Right renal cortex interstitium (tissue), 3 donors: ENCODE measurements at regions not wholly inside any gene's neighbourhood (a gene's known extent, or its start where the extent isn't known, plus 50 kb on each side); places are given as distances from the start of the nearest gene placed in this dataset.

ENCODE experiments used
- DNase-seq, 3 donors: peaks; one replicate each; pipeline ENCODE4 v3.0.0-alpha.2; 2013; ENCODE audit warnings: low read depth in 3 of 3, low spot score in 2 of 3

DNA sequence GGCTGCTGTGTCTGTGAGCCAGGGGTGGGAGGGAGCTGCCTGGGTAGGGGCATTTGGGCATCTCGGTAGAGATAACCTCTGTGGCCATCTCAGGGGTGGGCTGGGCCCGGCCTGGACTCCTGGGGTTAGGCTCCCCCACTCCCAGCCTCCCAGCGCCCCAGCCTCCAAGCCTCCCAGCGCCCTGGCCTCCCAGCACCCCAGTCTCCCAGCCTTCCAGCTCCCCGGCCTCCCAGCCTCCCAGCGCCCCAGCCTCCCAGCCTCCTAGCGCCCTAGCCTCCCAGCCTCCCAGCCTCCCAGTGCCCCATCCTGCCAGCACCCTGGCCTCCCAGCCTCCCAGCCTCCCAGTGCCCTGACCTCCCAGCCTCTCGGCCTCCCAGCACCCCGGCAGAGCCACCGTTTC, 85.1 kb upstream of the TTC34 start:
- DNase-seq, result no peak

DNA sequence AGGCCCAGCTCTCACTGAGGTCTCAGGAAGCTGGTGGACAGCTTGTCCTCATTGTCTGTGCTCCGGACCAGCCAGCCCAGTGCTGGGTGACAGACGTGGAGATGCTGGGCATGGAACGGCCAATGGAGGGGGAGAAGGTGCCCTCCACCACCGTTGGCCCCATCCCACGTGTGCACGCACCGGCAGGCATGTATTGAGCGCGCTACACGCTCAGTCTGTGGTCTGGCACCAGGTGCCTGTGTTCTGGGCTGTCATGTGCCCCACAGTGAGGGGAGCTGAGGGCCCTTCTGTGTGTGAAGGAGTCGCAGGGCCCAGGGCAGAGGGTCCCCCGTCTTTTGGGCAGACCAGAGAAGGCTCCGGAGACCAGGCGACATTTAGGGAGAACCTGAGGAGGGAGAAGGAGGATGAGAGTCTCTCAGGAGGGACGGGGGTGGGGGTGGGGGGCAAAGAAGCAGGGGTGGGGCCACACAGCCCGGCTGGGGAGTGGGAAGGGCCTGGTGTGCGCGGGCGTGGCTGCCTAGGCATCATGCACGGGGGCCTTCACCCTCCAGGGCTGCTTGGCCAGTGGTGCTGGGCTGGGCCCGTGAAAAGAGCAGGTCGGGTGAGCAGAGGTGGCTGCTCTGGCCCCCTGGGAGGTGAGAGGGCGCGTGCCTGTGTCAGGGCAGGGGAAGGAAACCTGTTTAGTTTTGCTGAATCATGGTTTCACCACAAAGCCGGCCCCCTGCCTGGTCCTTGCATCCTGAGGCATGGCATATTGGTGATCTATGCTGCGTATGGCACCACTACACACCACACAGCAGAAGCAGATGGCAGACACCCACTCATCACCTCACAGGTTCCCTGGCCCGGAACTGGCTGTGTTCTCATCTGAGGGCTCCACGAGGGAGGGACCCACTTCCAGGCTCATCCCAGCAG, 86.7 kb upstream of the TTC34 start:
- no peak for DNase-seq

DNA sequence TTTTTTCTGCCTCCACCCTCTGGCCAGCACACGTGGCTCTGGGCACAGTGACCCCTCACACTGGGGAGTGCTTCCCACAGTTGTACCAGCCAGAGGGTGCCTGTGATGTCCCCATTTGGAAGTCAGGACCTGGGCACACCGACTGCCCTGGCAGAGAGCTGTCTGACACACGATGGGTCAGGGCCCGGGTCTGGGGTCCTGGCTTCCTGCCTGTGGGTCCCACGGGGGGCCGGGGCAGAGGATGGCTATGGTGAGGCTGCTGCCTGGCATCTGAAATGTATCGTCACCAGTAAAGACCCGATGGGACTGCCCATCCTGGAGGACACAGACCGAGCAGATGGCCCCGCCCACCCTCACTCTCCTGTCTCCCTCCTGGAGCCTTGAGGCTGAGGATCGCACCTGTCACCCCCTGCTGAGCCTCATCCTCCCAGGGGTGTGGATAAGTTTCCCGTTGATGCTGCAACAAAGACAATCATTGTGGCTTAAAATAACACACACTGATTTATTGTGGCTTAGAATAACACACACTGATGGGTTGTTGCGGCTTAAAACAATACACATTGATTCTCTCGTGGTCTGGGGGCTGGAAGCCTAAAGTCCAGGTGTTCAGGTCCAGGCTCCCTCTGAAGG, 88.8 kb upstream of the TTC34 start:
- no peak for DNase-seq

DNA sequence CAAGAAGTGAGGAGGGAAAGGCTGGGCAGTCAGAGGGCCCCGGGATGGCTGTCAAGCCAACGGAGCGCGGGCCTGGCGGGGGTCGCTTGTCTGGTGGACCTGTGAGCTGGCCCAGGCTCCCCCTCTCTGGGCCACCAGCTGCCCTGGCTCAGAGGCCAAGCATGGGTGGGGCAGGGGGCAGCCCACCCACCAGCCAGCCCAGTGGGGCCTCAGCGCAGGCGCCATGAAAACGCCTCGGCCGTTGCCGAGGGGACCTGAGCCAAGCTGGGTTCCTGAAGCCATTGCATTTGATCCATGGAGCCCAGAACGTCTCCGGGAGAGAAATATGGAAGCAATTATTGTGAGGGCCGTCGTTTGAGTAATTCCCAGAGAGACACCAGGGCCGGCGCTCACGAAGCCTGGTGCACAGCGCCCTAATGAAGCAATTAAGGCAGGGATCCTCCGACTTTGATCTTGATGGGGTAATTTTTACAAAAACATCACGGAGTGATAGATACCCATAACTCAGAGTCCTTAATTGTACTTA, 90.5 kb upstream of the TTC34 start:
- DNase-seq, result no peak

DNA sequence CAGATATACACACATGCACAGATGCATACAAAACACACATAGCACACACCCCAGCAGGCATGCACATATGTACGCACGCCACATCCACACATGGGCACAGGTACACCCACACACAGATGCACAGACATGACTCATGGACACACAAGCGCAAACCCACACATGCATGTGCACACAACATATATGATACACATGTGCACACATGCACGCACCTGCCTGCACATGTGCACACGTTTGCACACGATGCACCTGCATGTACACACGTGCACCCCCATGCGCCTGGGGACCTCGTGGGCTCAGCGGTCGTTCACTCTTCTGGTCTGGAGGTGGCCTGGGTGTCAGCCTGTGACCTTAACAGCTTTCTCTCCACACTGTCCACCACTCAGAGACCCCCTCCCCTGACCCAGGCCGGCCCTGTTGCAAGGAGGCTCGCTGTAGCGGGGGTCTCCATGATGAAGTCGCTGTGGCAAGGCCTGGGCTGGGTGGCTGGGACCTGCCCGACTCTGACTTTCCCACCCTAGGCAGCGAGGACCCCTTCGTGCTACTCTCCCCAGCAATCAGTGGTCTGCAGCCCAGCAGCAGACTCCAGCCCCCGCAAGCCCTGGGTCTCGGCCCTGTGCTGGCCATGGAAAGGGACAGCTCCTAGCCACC, 92.1 kb upstream of the TTC34 start:
- DNase-seq, result no peak

DNA sequence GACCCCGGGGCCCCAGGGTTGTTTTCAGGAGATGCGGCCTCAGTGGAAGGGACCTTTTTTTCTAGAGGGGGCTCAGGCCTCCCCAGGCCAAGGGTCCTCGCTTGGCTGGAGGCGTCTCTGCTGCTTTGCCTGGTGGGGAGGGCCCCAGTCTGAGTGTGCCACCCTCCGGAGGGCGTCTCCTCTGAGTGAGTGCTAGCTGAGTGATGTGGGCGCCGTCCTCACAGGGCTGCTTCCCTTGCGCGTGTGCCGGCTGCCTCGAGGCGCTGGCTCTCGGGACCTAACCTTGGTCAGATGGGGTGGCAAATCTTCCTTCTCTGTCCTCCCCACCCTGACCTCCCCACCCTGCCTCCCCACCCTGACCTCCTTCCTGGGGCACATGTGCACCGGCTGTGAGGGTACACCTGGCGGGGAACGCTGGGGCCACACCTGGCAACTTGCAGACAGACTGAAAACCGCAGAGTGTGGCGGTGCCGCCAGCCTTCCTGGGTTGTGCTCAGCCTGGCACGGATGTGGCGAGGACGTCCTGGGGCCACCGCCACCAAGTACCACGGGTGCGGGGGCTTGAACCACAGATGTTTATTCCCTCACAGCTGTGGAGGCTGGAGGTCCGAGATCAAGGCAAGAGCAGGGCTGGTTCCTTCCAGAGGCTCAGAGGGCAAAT, 93.0 kb upstream of the TTC34 start:
- DNase-seq, result no peak

DNA sequence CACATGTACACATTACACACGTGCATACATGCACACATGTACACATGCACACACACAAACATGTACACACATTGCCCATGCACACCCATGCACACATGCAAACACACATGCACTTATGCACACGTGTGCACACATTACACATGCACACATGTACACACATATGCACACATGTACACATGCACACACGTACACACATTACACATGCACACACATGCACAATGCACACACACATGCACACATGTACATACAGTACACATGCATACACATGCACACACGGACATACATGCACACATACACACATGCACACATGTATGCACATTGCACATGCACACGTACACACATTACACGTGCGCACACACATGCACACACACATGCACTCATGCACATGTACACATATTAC, 95.3 kb upstream of the TTC34 start:
- no peak for DNase-seq

DNA sequence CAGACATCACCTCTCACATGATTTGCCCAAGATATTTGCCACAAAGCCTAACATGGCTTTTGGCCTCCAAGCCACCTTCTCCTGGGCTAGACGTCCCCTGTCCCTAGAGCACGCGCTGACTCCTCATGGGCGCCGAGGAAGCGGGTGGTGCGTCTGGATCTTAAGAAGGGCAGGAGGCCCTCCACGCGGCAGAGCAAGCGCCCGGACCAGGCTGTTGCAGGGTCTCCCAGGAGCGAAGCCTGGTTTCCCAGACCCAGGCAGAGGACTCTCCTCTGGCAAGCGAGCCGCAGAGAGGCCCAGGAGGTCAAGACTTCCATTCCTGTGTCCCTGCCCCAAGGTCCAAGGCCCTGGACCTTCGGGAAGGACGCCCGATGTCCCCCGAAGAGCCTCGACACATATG, 101.7 kb upstream of the TTC34 start:
- no peak for DNase-seq

DNA sequence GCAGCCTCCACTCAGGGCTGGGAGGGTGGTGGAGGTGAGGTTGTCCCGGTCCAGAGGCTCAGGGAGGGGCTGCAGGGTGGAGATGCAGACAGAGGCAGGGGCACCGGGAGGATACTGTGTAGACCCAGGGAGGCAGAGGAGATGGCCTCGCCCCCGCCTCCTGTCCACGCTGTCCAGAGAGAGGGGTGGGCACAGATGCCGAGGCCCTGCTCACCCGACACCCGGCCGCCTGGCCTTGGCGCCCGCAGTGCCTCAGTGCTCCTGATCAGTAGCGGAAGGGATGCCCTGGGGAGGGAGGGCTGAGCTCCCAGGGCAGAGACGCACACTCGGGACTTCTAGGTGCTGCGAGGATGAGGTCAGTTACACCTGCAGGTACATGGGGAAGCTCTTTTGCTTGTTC, 102.7 kb upstream of the TTC34 start:
- no peak for DNase-seq

DNA sequence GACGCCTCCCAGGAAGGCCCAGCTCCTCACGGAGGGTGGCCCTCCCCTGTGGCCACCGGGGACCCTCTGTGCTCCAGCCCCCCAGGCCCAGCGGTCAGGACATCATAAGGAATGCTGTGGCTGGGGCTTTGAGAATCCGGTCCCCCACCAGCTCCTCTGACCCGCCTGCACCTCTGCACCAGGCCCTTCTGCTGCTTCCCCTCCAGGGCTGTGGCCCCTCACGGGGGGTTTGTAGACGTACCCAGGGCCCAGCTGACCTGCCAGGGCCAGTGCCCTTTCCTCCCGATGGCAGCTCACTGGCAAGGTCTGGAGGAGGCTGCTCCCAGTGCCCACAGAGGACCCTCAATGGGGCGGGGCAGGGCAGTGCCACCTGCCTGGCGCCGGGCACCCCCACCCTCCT, 103.9 kb upstream of the TTC34 start:
- no peak for DNase-seq

DNA sequence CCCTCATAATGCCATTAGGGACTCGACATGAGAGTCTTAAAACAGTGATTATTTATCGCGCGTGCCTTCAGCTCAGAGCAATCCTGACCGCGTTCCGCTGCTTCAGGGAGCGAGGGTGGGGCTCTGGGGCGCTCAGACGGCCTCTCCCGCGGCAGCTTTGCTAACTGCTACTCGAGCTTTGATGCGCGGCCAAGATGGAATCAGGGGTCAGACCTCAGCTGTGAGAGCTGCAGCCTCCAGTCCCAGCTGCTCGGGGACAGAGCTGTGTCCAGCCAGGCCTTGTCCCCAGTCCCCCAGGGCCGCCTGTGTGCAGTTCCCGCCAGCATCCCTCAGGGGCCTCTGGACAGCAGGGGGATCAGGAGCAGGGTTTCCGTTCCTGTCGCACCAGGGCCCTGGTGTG, 104.6 kb upstream of the TTC34 start:
- peak; percentile 33 to 59 (median 51) for DNase-seq

DNA sequence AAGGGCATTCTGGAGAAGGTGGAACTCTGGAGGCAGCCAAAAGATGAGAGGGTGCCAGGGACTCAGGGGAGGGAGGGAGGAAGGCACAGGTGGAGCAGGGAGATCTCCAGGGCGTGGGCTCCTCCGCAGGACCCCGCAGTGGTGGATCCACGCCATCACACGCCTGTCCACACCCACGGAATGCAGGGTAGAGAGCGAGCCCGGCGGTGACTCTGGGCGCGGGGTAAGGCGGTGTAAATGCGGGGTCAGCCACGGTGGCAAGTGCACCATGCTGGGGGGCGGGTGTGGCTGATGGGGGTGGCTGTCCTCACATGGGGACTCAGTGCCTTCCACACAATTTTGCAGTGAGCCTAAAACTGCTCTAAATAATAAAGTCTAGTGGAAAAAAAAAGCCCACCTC, 105.1 kb upstream of the TTC34 start:
- DNase-seq, result no peak

DNA sequence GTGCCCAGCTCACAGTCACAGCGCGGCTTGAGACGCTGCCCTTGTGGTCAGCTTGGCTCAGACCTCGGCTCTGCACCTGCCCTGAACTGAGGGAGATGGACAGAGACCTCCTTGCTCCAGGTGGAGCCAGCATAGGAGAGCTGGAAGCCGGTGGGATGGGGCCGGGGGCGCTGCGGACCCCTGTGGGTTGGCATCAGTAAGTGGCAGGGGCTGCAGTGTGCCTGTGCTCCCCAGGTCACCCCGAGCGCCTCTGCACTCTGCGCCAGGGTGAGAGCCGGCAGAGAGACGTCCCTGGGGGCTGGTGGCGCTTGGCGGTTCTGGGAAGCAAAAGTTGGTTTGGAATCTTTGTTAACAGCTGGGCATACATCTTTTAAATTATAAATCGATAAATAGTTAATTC, 105.6 kb upstream of the TTC34 start:
- DNase-seq, result no peak

DNA sequence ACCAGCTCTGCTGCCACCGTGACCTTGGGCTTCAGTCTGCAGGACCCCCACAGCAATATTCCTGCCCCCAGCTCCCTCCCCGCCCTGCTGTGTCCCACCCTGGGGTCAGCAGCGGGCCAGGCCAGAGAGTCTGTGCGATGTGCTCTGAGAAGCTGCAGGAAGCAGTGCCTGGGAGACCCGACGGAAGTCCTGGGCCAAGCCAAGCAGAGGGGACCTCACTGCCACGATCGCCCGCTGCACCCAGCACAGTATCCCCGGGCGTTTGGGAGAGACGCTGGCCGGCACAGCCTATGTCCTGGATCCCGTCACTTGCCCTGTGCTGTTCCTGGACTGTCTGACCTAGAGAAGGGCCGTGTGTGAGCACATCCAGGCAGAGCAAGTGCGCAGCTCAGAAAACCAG, 106.6 kb upstream of the TTC34 start:
- no peak for DNase-seq

DNA sequence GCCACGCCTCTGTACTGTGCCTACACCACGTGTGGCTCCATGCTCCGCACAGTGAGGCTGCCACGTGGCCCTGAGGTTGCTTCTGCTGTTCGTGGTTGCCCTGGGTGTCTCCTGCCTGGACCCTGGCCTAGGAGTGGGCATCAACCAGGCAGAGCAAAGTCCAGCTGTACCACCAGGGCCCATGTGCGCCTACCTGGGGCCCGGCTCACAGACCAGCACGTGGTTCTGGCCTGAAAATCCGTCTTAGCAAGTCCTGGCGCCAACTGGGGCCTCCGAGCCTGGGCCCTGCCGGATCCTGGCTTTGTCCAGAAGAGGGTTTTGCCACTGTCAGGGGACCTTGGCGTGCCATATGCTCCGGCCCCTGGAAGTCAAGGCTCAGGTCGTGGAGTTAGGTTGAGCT, 107.1 kb upstream of the TTC34 start:
- no peak for DNase-seq

DNA sequence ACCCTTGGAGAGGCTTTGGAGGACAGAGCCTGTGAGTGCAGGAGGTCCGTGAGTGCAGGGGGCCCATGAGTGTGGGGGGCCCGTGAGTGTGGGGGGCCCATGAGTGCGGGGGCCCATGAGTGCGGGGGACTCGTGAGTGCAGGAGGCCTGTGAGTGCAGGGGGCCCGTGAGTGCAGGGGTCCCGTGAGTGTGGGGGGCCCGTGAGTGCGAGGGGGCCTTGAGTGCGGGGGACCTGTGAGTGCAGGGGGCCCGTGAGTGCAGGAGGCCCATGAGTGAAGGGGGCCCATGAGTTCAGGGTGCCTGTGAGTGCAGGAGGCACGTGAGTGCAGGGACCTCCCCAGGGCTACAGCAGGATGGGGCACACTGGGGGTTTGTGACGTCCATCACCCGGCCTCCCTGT, 108.3 kb upstream of the TTC34 start:
- DNase-seq, result no peak

DNA sequence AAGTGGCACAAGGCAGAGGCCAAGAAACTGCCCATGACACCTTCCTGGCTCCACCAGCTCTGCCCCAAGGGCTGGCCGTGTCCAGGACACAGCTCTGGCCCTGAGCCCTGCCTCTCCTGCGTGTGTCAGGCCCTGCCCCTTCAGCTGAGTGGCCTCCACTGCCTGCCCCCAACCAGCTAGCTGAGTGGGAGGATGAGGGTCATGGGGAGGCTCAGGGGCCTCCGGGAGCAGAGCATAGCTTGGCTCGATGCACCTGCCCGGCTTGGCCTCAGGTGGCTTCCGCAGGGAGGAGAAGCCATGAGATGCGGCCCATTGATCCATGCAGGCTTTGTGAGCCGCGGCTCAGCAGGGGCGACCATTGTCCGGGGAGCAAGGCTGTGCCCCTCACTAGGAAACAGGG, 108.7 kb upstream of the TTC34 start:
- no peak for DNase-seq

DNA sequence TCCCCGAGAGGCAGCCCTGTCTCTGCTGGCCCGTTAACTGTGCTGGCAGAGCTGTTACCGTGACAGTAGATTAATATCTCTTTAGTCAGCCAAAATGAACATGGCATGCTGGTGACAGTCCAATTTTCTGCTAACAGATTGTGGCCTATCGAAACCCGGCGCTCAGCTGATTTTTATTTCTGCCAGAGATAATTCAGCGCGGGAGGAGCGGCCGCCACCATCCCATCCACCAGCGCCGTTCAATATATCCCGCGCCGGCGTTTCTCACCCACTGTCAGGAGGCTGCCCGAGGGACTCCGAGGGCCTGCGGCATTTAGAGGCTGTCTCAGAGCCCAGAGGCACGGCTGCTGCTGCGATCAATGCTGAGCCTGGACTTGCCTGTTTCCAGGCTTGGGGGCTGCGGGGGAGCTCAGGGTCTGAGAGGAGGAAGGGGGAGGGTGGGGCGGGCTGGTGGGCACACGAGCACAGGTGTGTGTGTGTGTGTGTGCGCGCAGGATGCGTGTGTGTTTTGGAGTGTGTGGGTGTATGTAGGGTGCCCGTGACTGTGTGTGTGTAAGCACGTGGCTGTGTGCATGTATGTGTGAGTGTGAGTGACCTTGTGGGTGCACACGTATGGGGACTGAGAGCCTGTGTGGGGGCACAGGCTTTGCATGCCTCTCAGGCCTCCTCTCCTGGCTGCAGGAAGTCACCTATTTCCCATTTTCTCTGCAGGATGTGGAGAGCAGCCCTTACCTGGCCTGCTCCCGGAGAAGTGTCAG, 109.7 kb upstream of the ACTRT2 start:
- no peak for DNase-seq

DNA sequence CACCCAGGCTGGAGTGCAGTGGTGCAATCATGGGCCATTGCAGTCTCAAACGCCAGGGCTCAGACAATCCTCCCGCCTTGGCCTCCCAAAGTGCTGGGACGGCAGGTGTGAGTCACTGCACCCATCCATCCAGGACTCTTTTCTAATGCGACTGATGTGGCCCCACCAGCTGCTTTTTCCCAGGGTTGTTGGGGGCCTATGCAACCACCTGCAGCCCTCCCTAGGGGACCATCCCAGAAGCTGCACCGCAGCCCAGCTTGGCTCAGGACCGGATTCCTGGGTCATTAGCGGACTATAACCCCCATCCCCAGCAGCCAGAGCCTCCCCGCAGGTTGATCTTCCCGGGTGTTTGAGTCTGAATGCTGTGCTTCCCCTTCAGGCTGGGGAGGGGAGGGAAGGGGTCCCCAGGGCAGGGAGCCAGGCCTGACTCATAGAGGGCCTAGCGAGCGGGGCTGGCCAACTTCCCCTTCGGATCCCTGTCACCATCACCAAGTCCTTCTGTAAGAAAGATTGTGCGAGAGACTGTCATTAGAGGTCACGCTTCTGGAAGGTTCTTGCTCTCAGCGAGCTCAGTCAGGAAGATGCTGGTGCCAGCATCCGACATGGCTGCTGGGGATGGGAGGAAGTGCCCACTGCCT, 108.7 kb upstream of the ACTRT2 start:
- DNase-seq, result no peak

DNA sequence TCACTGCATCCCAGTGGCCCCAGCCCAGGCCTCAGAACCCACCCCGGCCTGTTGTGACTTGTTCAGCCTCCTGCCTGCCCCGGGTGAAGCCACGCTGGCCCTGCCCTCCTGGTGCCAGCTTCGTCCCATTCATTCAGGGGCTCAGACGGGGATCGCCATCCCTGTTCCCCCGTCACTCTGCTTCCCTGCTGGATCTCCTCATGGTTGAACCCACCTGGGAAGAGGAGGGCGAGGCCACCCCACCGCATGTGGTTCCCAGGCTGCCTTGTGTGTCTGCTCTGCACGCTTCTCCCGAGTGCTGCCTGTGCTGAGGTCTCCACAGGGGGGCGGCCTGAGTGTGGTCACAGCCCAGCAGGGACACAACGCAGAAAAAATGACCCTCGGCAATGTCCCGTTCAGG, 108.2 kb upstream of the ACTRT2 start:
- DNase-seq, result no peak
